ENCODE measurements at regions not wholly inside any gene's neighbourhood (a gene's known extent, or its start where the extent isn't known, plus 50 kb on each side); places are given as distances from the start of the nearest gene placed in this dataset.

- TF ChIP-seq CTCF (IDR thresholded peaks at IDR 0.05) (no peak), POLR2AphosphoS5 (IDR thresholded peaks at IDR 0.05; ENCODE audit: insufficient read depth in 1 of 2, low read depth in 1 of 2) (no peak)
Observed at GRCh38 chr15:36029606-36030210, 483.7 kb upstream of the DPH6 start.

Data from vagina (tissue), 2 donors.